Uterus (tissue), 2 donors: ENCODE measurements at regions not wholly inside any gene's neighbourhood (a gene's known extent, or its start where the extent isn't known, plus 50 kb on each side); places are given as distances from the start of the nearest gene placed in this dataset.

ENCODE experiments used
- CTCF ChIP-seq, 4 experiments: fragments of 200-600 bp in 2 of 4; fragments of 450-650 bp in 2 of 4; sonication (generic) in 2 of 4; IDR thresholded peaks; one replicate each; pipeline ENCODE4 v1.5.1; 2016 to 2019; ENCODE audit warnings: antibody characterized with exemption in 4 of 4, mild to moderate bottlenecking in 2 of 4, moderate library complexity in 1 of 4
- POLR2A ChIP-seq, 2 donors: fragments of 450-650 bp; IDR thresholded peaks; one replicate each; pipeline ENCODE4 v1.6.1; 2016; ENCODE audit warnings: antibody characterized with exemption in 2 of 2, mild to moderate bottlenecking in 1 of 2, moderate library complexity in 1 of 2

GRCh38 chr2:12347066-12347493, 369.7 kb upstream of the TRIB2 start:
- TF ChIP-seq CTCF (IDR thresholded peaks at IDR 0.05) (no peak), POLR2A (IDR thresholded peaks at IDR 0.05) (no peak)
